GM12872 (cell line): ENCODE measurements at regions not wholly inside any gene's neighbourhood (a gene's known extent, or its start where the extent isn't known, plus 50 kb on each side); places are given as distances from the start of the nearest gene placed in this dataset.

Source experiments
- CTCF ChIP-seq: IDR thresholded peaks from 3 replicates; pipeline ENCODE4 v1.5.1; 2011; ENCODE audit warnings: low read depth, mild to moderate bottlenecking, low read length, moderate library complexity; ENCODE audit not compliant: insufficient read depth

GRCh38 chr14:28059254-28059653 is 707.3 kb upstream of the FOXG1 start:
- TF ChIP-seq CTCF: no peak

GRCh38 chr14:28061006-28061405 is 705.6 kb upstream of the FOXG1 start:
- no peak for TF ChIP-seq CTCF

GRCh38 chr14:28077021-28077420 is 689.6 kb upstream of the FOXG1 start:
- TF ChIP-seq CTCF: no peak

GRCh38 chr14:28083389-28083788 is 683.2 kb upstream of the FOXG1 start:
- no peak for TF ChIP-seq CTCF

GRCh38 chr14:28088125-28088524 is 678.5 kb upstream of the FOXG1 start:
- TF ChIP-seq CTCF: no peak

GRCh38 chr14:28097585-28097984 is 669.0 kb upstream of the FOXG1 start:
- no peak for TF ChIP-seq CTCF

- no peak for TF ChIP-seq CTCF
These were observed 667.7 kb upstream of the FOXG1 start for GRCh38 chr14:28098856-28099255.

GRCh38 chr14:28102001-28102400 is 664.6 kb upstream of the FOXG1 start:
- TF ChIP-seq CTCF: no peak
